NOMO-1 (cell line): ENCODE measurements at regions not wholly inside any gene's neighbourhood (a gene's known extent, or its start where the extent isn't known, plus 50 kb on each side); places are given as distances from the start of the nearest gene placed in this dataset.
A peak's percentile ranks its signal among the peaks of the same experiment; 100 is the strongest.
"Not testable (repeated sequence)": the region's sequence is repeated elsewhere in the genome, so short reads cannot be mapped to it uniquely, and the experiment has no call there.

Source experiments
- DNase-seq, 2 experiments: peaks; one replicate each; lab custom pipeline; 2025; ENCODE audit not compliant: unreplicated experiment in 2 of 2; lab: John Stamatoyannopoulos, UW

DNA sequence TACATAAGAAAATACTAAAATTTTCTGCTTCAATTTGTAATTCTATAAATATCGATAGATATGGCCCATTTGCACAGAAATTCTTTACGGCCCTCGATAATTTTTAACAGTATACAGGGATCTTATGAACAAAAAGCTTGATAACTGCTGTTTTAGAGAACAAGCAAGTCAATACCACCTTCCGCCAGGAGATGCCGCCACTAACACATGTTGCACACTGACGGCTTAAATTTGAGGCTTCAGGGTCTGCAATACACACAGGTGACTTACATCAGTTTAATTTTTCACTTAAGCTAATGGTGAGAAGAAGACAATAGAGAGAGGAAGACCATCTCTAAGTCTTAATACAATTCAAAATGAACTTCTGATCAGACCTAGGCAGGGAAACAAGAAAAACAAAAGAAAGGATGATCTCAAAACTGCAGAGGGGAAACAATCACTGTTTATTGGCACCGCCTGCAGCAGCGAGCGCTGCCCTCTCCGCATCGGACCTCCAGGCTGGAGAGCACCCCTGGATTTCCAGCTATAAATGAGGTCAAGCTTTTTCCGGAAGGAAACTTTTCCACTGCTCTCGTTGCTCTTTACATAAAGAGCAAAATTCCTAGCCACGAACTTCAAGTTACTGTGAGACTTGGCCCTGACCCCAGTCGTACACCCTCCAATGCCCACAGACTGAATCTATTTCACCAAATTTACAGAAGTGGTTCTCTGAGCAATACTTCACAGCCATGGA, 53.9 kb downstream of the OTOR start:
- DNase-seq, result peak in 1 of 2 experiments; percentile 36

DNA sequence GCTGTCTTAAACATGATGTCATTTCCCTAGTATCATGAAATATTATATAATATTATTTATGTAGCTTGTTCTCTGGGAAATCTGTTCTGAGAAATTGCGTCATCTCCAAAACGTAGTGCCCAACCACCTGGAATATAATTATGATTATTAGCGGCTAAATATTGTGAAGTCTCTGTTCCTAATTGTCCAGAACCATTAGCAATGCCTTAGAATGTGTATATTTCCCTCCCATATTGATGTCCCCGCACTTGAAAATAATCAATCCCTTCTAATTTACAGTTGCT, 54.4 kb downstream of the OTOR start:
- no peak for DNase-seq

- peak; percentile 23 to 39 for DNase-seq
Observed at GRCh38 chr20:16803965-16804792, 56.0 kb downstream of the OTOR start.

GRCh38 chr20:16804793-16805187, 56.6 kb downstream of the OTOR start:
- DNase-seq, result no peak

DNA sequence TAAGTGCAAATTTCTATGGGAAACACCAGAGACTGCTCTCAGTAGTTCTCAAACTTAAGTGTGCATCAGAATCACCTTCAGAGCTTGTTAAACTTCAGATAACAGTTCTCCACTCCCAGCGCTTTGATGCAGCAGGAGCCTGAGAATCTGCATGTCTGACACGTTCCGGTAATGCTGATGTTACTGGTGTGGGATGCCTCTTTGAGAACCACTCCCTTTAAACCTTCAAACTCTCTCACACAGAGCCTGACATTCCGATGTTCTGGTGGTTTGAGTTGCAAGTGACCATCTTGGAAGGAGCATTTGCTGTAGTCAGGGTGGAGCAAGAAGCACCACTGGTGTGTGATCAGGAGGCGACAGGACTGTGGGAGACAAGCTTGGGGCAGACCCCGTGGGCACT, 57.9 kb downstream of the OTOR start:
- no peak for DNase-seq

- no peak for DNase-seq
Observed at GRCh38 chr20:16806886-16807285, 58.7 kb downstream of the OTOR start.

GRCh38 chr20:16808796-16809195, 60.6 kb downstream of the OTOR start:
- no peak for DNase-seq

- DNase-seq, result no peak
Observed at GRCh38 chr20:16810216-16810615, 62.1 kb downstream of the OTOR start.

- no peak for DNase-seq
Observed at GRCh38 chr20:16816192-16816591, 68.0 kb downstream of the OTOR start.

DNA sequence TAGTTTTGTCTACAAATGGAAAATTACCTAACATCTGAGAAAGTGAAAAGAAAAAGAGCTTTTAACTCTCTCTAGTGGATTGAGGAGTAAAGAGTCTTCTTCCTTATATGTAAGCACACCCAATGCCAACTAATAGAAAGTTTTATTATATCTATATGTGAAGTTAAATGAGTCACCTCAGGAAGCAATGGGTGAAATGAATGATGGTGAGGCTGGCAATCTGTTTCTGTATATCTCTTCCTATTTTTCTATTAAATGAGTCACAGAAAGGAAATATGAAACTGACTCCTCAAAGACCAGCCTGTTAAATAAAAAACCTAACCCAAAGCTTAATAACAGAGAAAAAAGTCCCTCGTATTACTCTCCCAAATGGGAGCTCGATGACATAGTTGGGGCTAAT, 71.3 kb downstream of the OTOR start:
- DNase-seq, result no peak

DNA sequence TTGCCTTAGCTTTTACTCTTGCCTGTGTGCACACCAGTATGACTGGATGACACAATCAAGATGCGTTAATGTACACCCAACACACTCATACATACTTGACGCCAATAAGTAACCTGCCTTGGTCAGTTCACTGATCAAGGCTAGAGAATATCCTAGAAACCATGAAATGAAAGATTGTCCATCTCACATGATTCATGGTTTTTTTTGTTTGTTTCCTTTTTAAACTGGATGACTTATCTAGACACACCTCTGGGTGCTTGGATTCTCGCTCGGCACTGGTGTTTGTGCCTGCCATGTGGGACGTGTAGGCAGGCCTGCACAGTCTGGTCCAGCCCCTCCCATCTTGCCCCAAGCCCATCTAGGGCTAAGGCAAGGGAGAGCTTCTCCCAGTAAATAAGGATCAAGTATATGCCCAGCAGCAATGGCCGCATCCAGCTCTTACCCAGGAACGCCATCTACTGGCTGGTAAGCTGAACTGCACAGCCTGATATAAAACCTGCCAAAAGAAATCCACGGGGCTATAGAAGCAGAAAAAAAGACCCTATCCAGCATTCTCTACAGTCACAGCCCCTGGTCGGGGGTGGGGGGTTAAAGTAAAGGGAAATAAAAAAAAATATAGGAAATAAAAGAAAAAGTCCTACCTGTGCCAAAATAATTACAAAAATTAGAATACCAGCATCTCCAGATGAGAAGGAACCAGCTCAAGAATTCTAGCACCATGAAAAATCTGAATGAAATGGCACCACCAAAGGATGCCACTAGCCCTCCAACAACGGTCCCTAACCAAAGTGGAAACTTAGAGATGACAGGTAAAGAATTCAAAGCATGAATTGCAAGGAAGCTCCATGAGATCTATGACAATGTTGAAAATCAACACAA, 73.3 kb downstream of the OTOR start:
- DNase-seq, result peak; percentile 40 to 44

- no peak for DNase-seq
Observed at GRCh38 chr20:16824664-16825063, 76.5 kb downstream of the OTOR start.

- DNase-seq, result no peak
Observed at GRCh38 chr20:16828666-16829305, 80.6 kb downstream of the OTOR start.

GRCh38 chr20:16835690-16836089, 87.5 kb downstream of the OTOR start:
- not testable (repeated sequence) for DNase-seq

- DNase-seq, result no peak
Observed at GRCh38 chr20:16842486-16843120, 94.4 kb downstream of the OTOR start.

DNA sequence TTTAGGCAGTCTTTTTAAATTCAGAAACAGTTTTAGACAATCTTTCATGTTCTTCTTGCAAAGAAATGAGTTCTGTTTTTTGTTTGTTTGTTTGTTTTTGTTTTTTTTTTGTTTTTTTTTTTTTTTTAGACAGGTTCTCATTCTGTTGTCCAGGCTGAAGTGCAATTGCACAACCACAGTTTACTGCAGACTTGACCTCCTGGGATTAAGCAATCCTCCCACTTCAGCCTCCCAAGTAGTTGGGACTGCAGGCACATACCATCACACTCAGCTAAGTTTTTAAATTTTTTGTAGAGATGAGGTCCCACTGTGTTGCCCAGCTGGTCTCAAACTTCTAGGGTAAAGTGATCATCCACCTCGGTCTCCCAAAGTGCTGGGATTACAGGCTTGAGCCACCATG, 96.2 kb downstream of the OTOR start:
- no peak for DNase-seq

DNA sequence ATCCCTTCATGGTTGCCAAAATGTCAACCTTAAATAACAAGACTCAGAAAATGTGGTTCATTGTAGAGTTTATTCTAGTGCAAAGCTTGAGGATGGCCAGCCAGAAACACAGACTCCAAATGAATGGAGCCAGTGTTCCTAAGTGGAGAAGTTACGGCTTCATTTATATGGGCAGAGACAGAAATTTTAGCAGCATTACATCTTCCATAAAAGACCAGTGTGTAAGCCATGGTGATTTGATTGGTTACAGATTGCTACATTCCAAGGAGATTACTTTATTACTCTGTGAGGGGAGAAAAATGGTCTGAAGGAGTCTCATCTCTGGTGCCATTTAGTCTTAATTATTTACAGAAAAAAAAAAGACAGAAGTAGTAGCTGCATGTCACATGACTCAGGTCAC, 97.8 kb downstream of the OTOR start:
- no peak for DNase-seq

DNA sequence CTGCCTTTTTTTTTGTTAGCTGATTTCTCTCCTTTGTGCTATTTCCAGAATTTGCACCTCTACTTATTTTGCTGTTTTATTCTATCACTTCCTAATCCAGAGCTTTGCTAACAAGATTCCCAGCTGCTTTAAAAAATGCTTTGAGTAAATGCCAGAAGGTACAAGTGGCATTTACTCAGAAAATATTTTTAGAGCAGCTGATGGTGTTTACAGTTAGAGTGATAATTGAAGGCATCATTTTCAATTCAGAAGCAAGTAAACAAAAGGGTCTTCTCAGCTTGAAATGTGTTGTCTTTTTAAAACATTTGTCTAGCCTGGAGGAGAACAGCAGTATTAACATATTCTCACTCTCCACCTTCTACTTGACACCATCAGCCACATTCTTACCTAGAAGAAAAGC, 99.9 kb downstream of the OTOR start:
- no peak for DNase-seq

GRCh38 chr20:16848526-16848925, 100.4 kb downstream of the OTOR start:
- DNase-seq, result no peak

- DNase-seq, result no peak
Observed at GRCh38 chr20:16860914-16861313, 112.8 kb downstream of the OTOR start.

DNA sequence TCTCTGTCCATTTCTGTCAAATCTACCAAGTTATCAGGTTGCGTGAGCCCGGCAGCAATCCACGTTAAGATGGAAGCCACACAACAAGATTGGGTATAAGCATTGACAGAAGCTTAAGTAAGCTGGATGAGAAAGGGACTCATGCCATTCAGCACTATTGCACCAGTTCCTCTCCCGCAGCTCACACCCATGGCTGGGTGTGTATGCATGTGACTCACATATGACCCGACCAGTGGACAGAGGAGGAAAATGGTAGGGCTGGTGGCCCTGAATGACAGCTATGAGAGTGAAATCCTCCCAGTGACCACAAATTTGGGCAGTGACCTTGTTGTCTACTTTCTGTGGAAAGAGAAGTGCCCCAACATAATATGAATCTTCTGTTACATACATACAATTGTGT, 113.5 kb downstream of the OTOR start:
- no peak for DNase-seq
